AG10803 (cell line): ENCODE measurements at regions not wholly inside any gene's neighbourhood (a gene's known extent, or its start where the extent isn't known, plus 50 kb on each side); places are given as distances from the start of the nearest gene placed in this dataset.

Source experiments
- DNase-seq: peaks from one replicate; pipeline ENCODE4 v3.0.0; 2010; ENCODE audit warnings: low read depth
- H3K4me3 ChIP-seq: 2 replicates; pipeline ENCODE4 v1.5.1; 2011; ENCODE audit warnings: mild to moderate bottlenecking, low read length, control low read depth
- CTCF ChIP-seq: conservative IDR thresholded peaks from 2 replicates; pipeline ENCODE4 v1.5.1; 2011; ENCODE audit warnings: mild to moderate bottlenecking, low read length, control low read depth, inconsistent platforms

- no peak for DNase-seq
- no peak for TF ChIP-seq CTCF
- H3K4me3 ChIP-seq: no peak overlapping the region
These were observed 383.0 kb upstream of the RORA start for GRCh38 chr15:61612111-61612510.

- TF ChIP-seq CTCF: no peak
- DNase-seq: no peak
- H3K4me3 ChIP-seq: no peak overlapping the region
These were observed 376.2 kb upstream of the RORA start for GRCh38 chr15:61605343-61605742.

- TF ChIP-seq CTCF: no peak
- DNase-seq: no peak
- H3K4me3 ChIP-seq: no peak overlapping the region
These were observed 369.6 kb upstream of the RORA start for GRCh38 chr15:61598655-61599054.

GRCh38 chr15:61584410-61584809 lies 355.3 kb upstream of the RORA start:
- H3K4me3 ChIP-seq: no peak overlapping the region
- no peak for DNase-seq
- TF ChIP-seq CTCF: no peak

- TF ChIP-seq CTCF: no peak
These were observed 353.0 kb upstream of the RORA start for GRCh38 chr15:61582092-61582491.

GRCh38 chr15:61575597-61575996 lies 346.5 kb upstream of the RORA start:
- no peak for DNase-seq
- no peak overlapping the region for H3K4me3 ChIP-seq
- no peak for TF ChIP-seq CTCF

More at GRCh38 chr15:61582092-61582491, 353.0 kb upstream of the RORA start:
- no peak overlapping the region for H3K4me3 ChIP-seq
- DNase-seq: no peak

GRCh38 chr15:61571026-61571425 lies 341.9 kb upstream of the RORA start:
- no peak overlapping the region for H3K4me3 ChIP-seq
- TF ChIP-seq CTCF: no peak
- no peak for DNase-seq
